Naive thymus-derived CD4-positive, alpha-beta T cell (primary cell): ENCODE measurements at regions not wholly inside any gene's neighbourhood (a gene's known extent, or its start where the extent isn't known, plus 50 kb on each side); places are given as distances from the start of the nearest gene placed in this dataset.
"Not testable (repeated sequence)": the region's sequence is repeated elsewhere in the genome, so short reads cannot be mapped to it uniquely, and the experiment has no call there.

Experiments
- ATAC-seq: fragments of 150-1000 bp; cut with Tn5 transposase; 2 replicates; pipeline ENCODE4 v1.10.0; 2021; ENCODE audit warnings: mild to moderate bottlenecking, moderate library complexity
- CTCF ChIA-PET: fragments of 350-600 bp; sonication (Branson Sonifier 250); formaldehyde crosslinking; loops from one replicate; lab custom pipeline; 2021; ENCODE audit warnings: antibody characterized with exemption; lab: Charles Lee
- POLR2A ChIA-PET: fragments of 350-600 bp; sonication (Branson Sonifier 250); formaldehyde crosslinking; loops from one replicate; lab custom pipeline; 2021; ENCODE audit warnings: antibody characterized with exemption, inconsistent platforms; lab: Charles Lee
- DNase-seq, 9 donors: peaks; one replicate each; pipeline versions ENCODE4 v3.0.0 to v3.0.0-alpha.2; 2020 to 2022; ENCODE audit warnings: mixed read lengths in 1 of 9
- H3K27ac ChIP-seq: one replicate; pipeline ENCODE4 v1.7.0; 2013; ENCODE audit warnings: mild to moderate bottlenecking, low read depth, low read length, moderate library complexity
- H3K27me3 ChIP-seq, 2 donors: one replicate each; pipeline ENCODE4 v1.7.0; 2013; ENCODE audit warnings: low read length in 2 of 2, mild to moderate bottlenecking in 2 of 2, moderate library complexity in 2 of 2; ENCODE audit not compliant: control insufficient read depth in 2 of 2, insufficient read depth in 2 of 2
- H3K36me3 ChIP-seq, 3 experiments: 1 replicate in 2 of 3; 2 replicates in 1 of 3; pipeline ENCODE4 v1.7.0; 2013; ENCODE audit warnings: low read length in 3 of 3, mild to moderate bottlenecking in 3 of 3, moderate library complexity in 1 of 3; ENCODE audit not compliant: insufficient read depth in 3 of 3, control insufficient read depth in 2 of 3
- H3K4me1 ChIP-seq, 2 donors: one replicate each; pipeline ENCODE4 v1.7.0; 2013; ENCODE audit warnings: low read length in 2 of 2, mild to moderate bottlenecking in 2 of 2, moderate library complexity in 1 of 2; ENCODE audit not compliant: control insufficient read depth in 2 of 2, insufficient read depth in 2 of 2
- H3K4me3 ChIP-seq: 2 replicates; pipeline ENCODE4 v1.7.0; 2013; ENCODE audit warnings: mild to moderate bottlenecking, low read length
- H3K9me3 ChIP-seq, 3 experiments: 1 replicate in 2 of 3; 2 replicates in 1 of 3; pipeline ENCODE4 v1.7.0; 2013; ENCODE audit warnings: low read length in 3 of 3; ENCODE audit not compliant: control insufficient read depth in 2 of 3
- H3K27ac Mint-ChIP-seq, 9 donors: one replicate each; pipeline ENCODE4 v1.8.0; 2020 to 2022; ENCODE audit warnings: mixed read lengths in 9 of 9, mild to moderate bottlenecking in 8 of 9, moderate library complexity in 5 of 9, inconsistent platforms in 2 of 9
- H3K27me3 Mint-ChIP-seq, 5 donors: one replicate each; pipeline ENCODE4 v1.8.0; 2021 to 2022; ENCODE audit warnings: mixed read lengths in 5 of 5, mild to moderate bottlenecking in 1 of 5
- H3K36me3 Mint-ChIP-seq, 5 donors: one replicate each; pipeline ENCODE4 v1.8.0; 2020 to 2022; ENCODE audit warnings: mixed read lengths in 5 of 5, mild to moderate bottlenecking in 3 of 5, inconsistent platforms in 1 of 5
- H3K4me1 Mint-ChIP-seq, 7 donors: one replicate each; pipeline ENCODE4 v1.8.0; 2020 to 2022; ENCODE audit warnings: mixed read lengths in 7 of 7, mild to moderate bottlenecking in 3 of 7, inconsistent platforms in 1 of 7
- H3K4me3 Mint-ChIP-seq, 10 donors: one replicate each; pipeline ENCODE4 v1.8.0; 2020 to 2022; ENCODE audit warnings: mild to moderate bottlenecking in 10 of 10, mixed read lengths in 10 of 10, moderate library complexity in 6 of 10, inconsistent platforms in 2 of 10
- H3K9me3 Mint-ChIP-seq, 11 donors: one replicate each; pipeline ENCODE4 v1.8.0; 2020 to 2022; ENCODE audit warnings: mixed read lengths in 11 of 11, mild to moderate bottlenecking in 4 of 11, inconsistent platforms in 1 of 11, moderate library complexity in 1 of 11
- intact Hi-C, 2 donors: fragments of 100-400 bp; cut with micrococcal nuclease; formaldehyde crosslinking; loops; one replicate each; pipeline ENCODE4 v1.15.1; 2023

- CTCF ChIA-PET = no interaction called here
- no peak for DNase-seq
- POLR2A ChIA-PET = no interaction called here
Observed at GRCh38 chr9:17888066-17888465, 309.2 kb downstream of the SH3GL2 start.

GRCh38 chr9:17888964-17889363 is 310.1 kb downstream of the SH3GL2 start:
- H3K27me3 Mint-ChIP-seq, H3K4me1 ChIP-seq, POLR2A ChIA-PET, H3K4me1 Mint-ChIP-seq, H3K27ac Mint-ChIP-seq, ATAC-seq, intact Hi-C loops, H3K9me3 ChIP-seq, H3K4me3 ChIP-seq, H3K4me3 Mint-ChIP-seq, H3K27ac ChIP-seq, DNase-seq, H3K36me3 Mint-ChIP-seq, H3K36me3 ChIP-seq, H3K27me3 ChIP-seq, CTCF ChIA-PET: not testable (repeated sequence)
- H3K9me3 Mint-ChIP-seq = peaks cover 0 to 20% (median 5%) of the 10 kb centered on the region in 11 donors

More at GRCh38 chr9:17888066-17888465, 309.2 kb downstream of the SH3GL2 start:
- Mint-ChIP-seq H3K27ac (no peak overlapping the region), H3K4me3 (no peak overlapping the region), H3K9me3 (peaks cover 0 to 14% (median 5%) of the 10 kb centered on the region in 11 donors), H3K27me3 (no peaks in the 10 kb centered on the region), H3K4me1 (no peaks in the 10 kb centered on the region), H3K36me3 (no peaks in the 10 kb centered on the region)
- no peak overlapping the region for H3K4me3 ChIP-seq
- H3K4me1 ChIP-seq = no peaks in the 10 kb centered on the region
- H3K36me3 ChIP-seq = no peaks in the 10 kb centered on the region
- intact Hi-C loops = no loop called here
- no peaks in the 10 kb centered on the region for H3K27me3 ChIP-seq
- ATAC-seq = no peak
- H3K27ac ChIP-seq = no peak overlapping the region
- no peaks in the 10 kb centered on the region for H3K9me3 ChIP-seq

- H3K4me3 ChIP-seq = no peak overlapping the region
- no peak overlapping the region for H3K27ac Mint-ChIP-seq
- no peaks in the 10 kb centered on the region for H3K4me1 ChIP-seq
- no peaks in the 10 kb centered on the region for H3K36me3 Mint-ChIP-seq
- ChIA-PET CTCF (no interaction called here), POLR2A (no interaction called here)
- no peaks in the 10 kb centered on the region for H3K27me3 ChIP-seq
- peaks cover 0 to 14% (median 4%) of the 10 kb centered on the region in 11 donors for H3K9me3 Mint-ChIP-seq
- no peaks in the 10 kb centered on the region for H3K36me3 ChIP-seq
- H3K4me1 Mint-ChIP-seq = no peaks in the 10 kb centered on the region
- no peaks in the 10 kb centered on the region for H3K27me3 Mint-ChIP-seq
- intact Hi-C loops = no loop called here
- DNase-seq = no peak
- H3K9me3 ChIP-seq = peaks cover 0 to 3% (median 0%) of the 10 kb centered on the region in 3 experiments
- no peak overlapping the region for H3K27ac ChIP-seq
- no peak for ATAC-seq
- no peak overlapping the region for H3K4me3 Mint-ChIP-seq
Observed at GRCh38 chr9:17894501-17895160, 315.8 kb downstream of the SH3GL2 start.

GRCh38 chr9:17900606-17901005 is 321.7 kb downstream of the SH3GL2 start:
- Histone ChIP-seq H3K27me3 (no peaks in the 10 kb centered on the region), H3K4me3 (no peak overlapping the region), H3K36me3 (no peaks in the 10 kb centered on the region), H3K4me1 (no peaks in the 10 kb centered on the region), H3K9me3 (no peaks in the 10 kb centered on the region), H3K27ac (no peak overlapping the region)
- ATAC-seq (no peak), DNase-seq (no peak)
- peaks cover 0 to 21% (median 3%) of the 10 kb centered on the region in 11 donors for H3K9me3 Mint-ChIP-seq
- intact Hi-C loops = no loop called here
- CTCF ChIA-PET = no interaction called here
- no peak overlapping the region for H3K27ac Mint-ChIP-seq
- peaks cover 0 to 4% (median 0%) of the 10 kb centered on the region in 5 donors for H3K36me3 Mint-ChIP-seq
- H3K27me3 Mint-ChIP-seq = peaks cover 3 to 24% (median 10%) of the 10 kb centered on the region in 5 donors
- POLR2A ChIA-PET = no interaction called here
- H3K4me1 Mint-ChIP-seq = no peaks in the 10 kb centered on the region
- H3K4me3 Mint-ChIP-seq = no peak overlapping the region

- H3K36me3 Mint-ChIP-seq = peaks cover 0 to 4% (median 0%) of the 10 kb centered on the region in 5 donors
- H3K27me3 Mint-ChIP-seq = peaks cover 16 to 30% (median 21%) of the 10 kb centered on the region in 5 donors
- ChIA-PET CTCF (no interaction called here), POLR2A (no interaction called here)
- no peak overlapping the region for H3K27ac Mint-ChIP-seq
- Histone ChIP-seq H3K4me1 (no peaks in the 10 kb centered on the region), H3K36me3 (no peaks in the 10 kb centered on the region), H3K9me3 (no peaks in the 10 kb centered on the region), H3K27me3 (no peaks in the 10 kb centered on the region), H3K4me3 (no peak overlapping the region), H3K27ac (no peak overlapping the region)
- H3K4me1 Mint-ChIP-seq = no peaks in the 10 kb centered on the region
- peaks cover 0 to 17% (median 6%) of the 10 kb centered on the region in 11 donors for H3K9me3 Mint-ChIP-seq
- no peak overlapping the region for H3K4me3 Mint-ChIP-seq
- ATAC-seq = no peak
- intact Hi-C loops = no loop called here
- DNase-seq = no peak
Observed at GRCh38 chr9:17905366-17905765, 326.5 kb downstream of the SH3GL2 start.

GRCh38 chr9:17905781-17906175 is 326.9 kb downstream of the SH3GL2 start:
- peaks cover 0 to 4% (median 0%) of the 10 kb centered on the region in 5 donors for H3K36me3 Mint-ChIP-seq
- Histone ChIP-seq H3K9me3 (no peaks in the 10 kb centered on the region), H3K4me1 (no peaks in the 10 kb centered on the region), H3K36me3 (no peaks in the 10 kb centered on the region), H3K27ac (no peak overlapping the region), H3K27me3 (no peaks in the 10 kb centered on the region), H3K4me3 (no peak overlapping the region)
- H3K4me3 Mint-ChIP-seq = no peak overlapping the region
- intact Hi-C loops = no loop called here
- H3K27ac Mint-ChIP-seq = no peak overlapping the region
- peaks cover 16 to 30% (median 21%) of the 10 kb centered on the region in 5 donors for H3K27me3 Mint-ChIP-seq
- H3K4me1 Mint-ChIP-seq = no peaks in the 10 kb centered on the region
- H3K9me3 Mint-ChIP-seq = peaks cover 0 to 17% (median 6%) of the 10 kb centered on the region in 11 donors
- CTCF ChIA-PET = no interaction called here
- POLR2A ChIA-PET = no interaction called here
- DNase-seq (no peak), ATAC-seq (no peak)

GRCh38 chr9:17906176-17906840 is 327.4 kb downstream of the SH3GL2 start:
- Mint-ChIP-seq H3K4me3 (no peak overlapping the region), H3K36me3 (peaks cover 0 to 4% (median 0%) of the 10 kb centered on the region in 5 donors), H3K9me3 (peaks cover 0 to 17% (median 6%) of the 10 kb centered on the region in 11 donors), H3K27ac (no peak overlapping the region), H3K27me3 (peaks cover 16 to 30% (median 21%) of the 10 kb centered on the region in 5 donors), H3K4me1 (no peaks in the 10 kb centered on the region)
- DNase-seq (no peak), ATAC-seq (no peak)
- ChIA-PET CTCF (no interaction called here), POLR2A (no interaction called here)
- H3K9me3 ChIP-seq = no peaks in the 10 kb centered on the region
- H3K4me1 ChIP-seq = no peaks in the 10 kb centered on the region
- no peak overlapping the region for H3K4me3 ChIP-seq
- intact Hi-C loops = no loop called here
- no peak overlapping the region for H3K27ac ChIP-seq
- no peaks in the 10 kb centered on the region for H3K36me3 ChIP-seq
- H3K27me3 ChIP-seq = no peaks in the 10 kb centered on the region
